ENCODE measurements at regions not wholly inside any gene's neighbourhood (a gene's known extent, or its start where the extent isn't known, plus 50 kb on each side); places are given as distances from the start of the nearest gene placed in this dataset.

GRCh38 chr13:27713767-27714166 lies 78.5 kb upstream of the GSX1 start:
- H3K4me3 ChIP-seq (ENCODE audit: low read depth, low read length), result no peak overlapping the region
- DNase-seq (ENCODE audit: low read depth), result no peak
- no peak for TF ChIP-seq POLR2A (IDR thresholded peaks at IDR 0.05; ENCODE audit: extremely low read depth, insufficient read length)

- TF ChIP-seq CTCF (IDR thresholded peaks at IDR 0.05; ENCODE audit: low read depth, low read length) (no peak), MAX (IDR thresholded peaks at IDR 0.05; ENCODE audit: low read depth, low read length) (no peak), MYC (IDR thresholded peaks at IDR 0.05; ENCODE audit: low read depth, low read length) (no peak), POLR2A (IDR thresholded peaks at IDR 0.05; ENCODE audit: extremely low read depth, insufficient read length) (no peak)
- H3K4me3 ChIP-seq (ENCODE audit: low read depth, low read length), result no peak overlapping the region
- DNase-seq (ENCODE audit: low read depth), result no peak
These were observed 70.6 kb upstream of the GSX1 start for GRCh38 chr13:27721681-27722080.

- DNase-seq (ENCODE audit: low read depth), result peak; percentile 19
- no peak for TF ChIP-seq POLR2A (IDR thresholded peaks at IDR 0.05; ENCODE audit: extremely low read depth, insufficient read length)
- TF ChIP-seq MYC (IDR thresholded peaks at IDR 0.05; ENCODE audit: low read depth, low read length), result no peak
- TF ChIP-seq CTCF (IDR thresholded peaks at IDR 0.05; ENCODE audit: low read depth, low read length), result no peak
- H3K4me3 ChIP-seq (ENCODE audit: low read depth, low read length), result no peak overlapping the region
These were observed 64.0 kb upstream of the GSX1 start for GRCh38 chr13:27728271-27728670.

- DNase-seq (ENCODE audit: low read depth), result no peak
- no peak overlapping the region for H3K4me3 ChIP-seq (ENCODE audit: low read depth, low read length)
- no peak for TF ChIP-seq MYC (IDR thresholded peaks at IDR 0.05; ENCODE audit: low read depth, low read length)
- TF ChIP-seq CTCF (IDR thresholded peaks at IDR 0.05; ENCODE audit: low read depth, low read length), result no peak
- TF ChIP-seq MAX (IDR thresholded peaks at IDR 0.05; ENCODE audit: low read depth, low read length), result no peak
- no peak for TF ChIP-seq POLR2A (IDR thresholded peaks at IDR 0.05; ENCODE audit: extremely low read depth, insufficient read length)
These were observed 62.1 kb upstream of the GSX1 start for GRCh38 chr13:27730191-27730590.
